HEK293 (cell line): ENCODE measurements at regions not wholly inside any gene's neighbourhood (a gene's known extent, or its start where the extent isn't known, plus 50 kb on each side); places are given as distances from the start of the nearest gene placed in this dataset.

Experiments
- CTCF ChIA-PET: fragments of 350-600 bp; formaldehyde crosslinking; extraction: SDS; loops from one replicate; lab custom pipeline; 2021; ENCODE audit warnings: antibody characterized with exemption; lab: Yijun Ruan, JAX
- POLR2A ChIA-PET: fragments of 300-600 bp; formaldehyde crosslinking; extraction: SDS; loops from one replicate; lab custom pipeline; 2020; ENCODE audit warnings: antibody characterized with exemption, inconsistent platforms; lab: Yijun Ruan, JAX
- H3K27ac ChIP-seq: fragments of 200-500 bp; sonication (Bioruptor generic); 2 replicates; pipeline ENCODE4 v1.5.1; 2014; ENCODE audit warnings: low read depth, low read length, control low read depth, inconsistent platforms; ENCODE audit errors: extremely low read depth
- H3K36me3 ChIP-seq, 2 experiments: fragments of 200-500 bp in 1 of 2; sonication (Bioruptor generic) in 1 of 2; 1 replicate in 1 of 2; 2 replicates in 1 of 2; pipeline ENCODE4 v1.5.1; 2014 to 2017; ENCODE audit warnings: inconsistent platforms in 2 of 2, low read length in 2 of 2; ENCODE audit not compliant: control insufficient read depth in 2 of 2, insufficient read depth in 1 of 2
- H3K4me1 ChIP-seq: fragments of 200-500 bp; sonication (Bioruptor generic); 2 replicates; pipeline ENCODE4 v1.5.1; 2014; ENCODE audit warnings: mild to moderate bottlenecking, low read length, inconsistent platforms; ENCODE audit not compliant: control insufficient read depth, insufficient read depth
- H3K4me3 ChIP-seq: 2 replicates; pipeline ENCODE4 v1.5.1; 2011; ENCODE audit warnings: low read depth, mild to moderate bottlenecking, control low read depth, low read length, moderate library complexity
- H3K9me3 ChIP-seq: fragments of 200-500 bp; sonication (Bioruptor generic); 2 replicates; pipeline ENCODE4 v1.5.1; 2014; ENCODE audit warnings: low read depth, low read length, inconsistent platforms; ENCODE audit not compliant: control insufficient read depth, insufficient read depth
- BCL11A ChIP-seq: fragments of 450-650 bp; formaldehyde crosslinking; IDR thresholded peaks from 2 replicates; pipeline ENCODE4 v1.5.1; 2016; ENCODE audit warnings: low read depth, missing biosample characterization, missing genetic modification characterization
- EGR2 ChIP-seq: fragments of 450-650 bp; formaldehyde crosslinking; IDR thresholded peaks from 2 replicates; pipeline ENCODE4 v1.5.1; 2016; ENCODE audit warnings: low read depth, missing biosample characterization, missing genetic modification characterization
- KLF1 ChIP-seq: fragments of 450-650 bp; formaldehyde crosslinking; IDR thresholded peaks from 2 replicates; pipeline ENCODE4 v1.5.1; 2016; ENCODE audit warnings: missing biosample characterization, missing genetic modification characterization
- KLF7 ChIP-seq: fragments of 450-650 bp; formaldehyde crosslinking; IDR thresholded peaks from 2 replicates; pipeline ENCODE4 v1.5.1; 2016; ENCODE audit warnings: missing biosample characterization, missing genetic modification characterization, borderline replicate concordance
- PRDM2 ChIP-seq: fragments of 450-650 bp; formaldehyde crosslinking; IDR thresholded peaks from 2 replicates; pipeline ENCODE4 v1.5.1; 2016; ENCODE audit warnings: missing biosample characterization, missing genetic modification characterization, borderline replicate concordance
- SP7 ChIP-seq: fragments of 450-650 bp; formaldehyde crosslinking; IDR thresholded peaks from 2 replicates; pipeline ENCODE4 v1.5.1; 2016; ENCODE audit warnings: missing biosample characterization, missing genetic modification characterization
- WT1 ChIP-seq: fragments of 450-650 bp; formaldehyde crosslinking; IDR thresholded peaks from 2 replicates; pipeline ENCODE4 v1.5.1; 2016; ENCODE audit warnings: missing biosample characterization, missing genetic modification characterization
- ZBTB1 ChIP-seq: fragments of 450-650 bp; formaldehyde crosslinking; IDR thresholded peaks from 2 replicates; pipeline ENCODE4 v1.5.1; 2016; ENCODE audit warnings: missing biosample characterization, missing genetic modification characterization
- ZBTB7A ChIP-seq: fragments of 450-650 bp; formaldehyde crosslinking; IDR thresholded peaks from 2 replicates; pipeline ENCODE4 v1.5.1; 2016; ENCODE audit warnings: low read depth, missing biosample characterization, missing genetic modification characterization
- ZNF112 ChIP-seq: fragments of 450-650 bp; formaldehyde crosslinking; IDR thresholded peaks from 2 replicates; pipeline ENCODE4 v1.5.0; 2017; ENCODE audit warnings: missing biosample characterization, missing genetic modification characterization
- ZNF132 ChIP-seq: fragments of 450-650 bp; formaldehyde crosslinking; IDR thresholded peaks from 2 replicates; pipeline ENCODE4 v1.5.1; 2017; ENCODE audit warnings: missing biosample characterization, missing genetic modification characterization, borderline replicate concordance
- ZNF155 ChIP-seq: fragments of 450-650 bp; formaldehyde crosslinking; IDR thresholded peaks from 2 replicates; pipeline ENCODE4 v1.5.1; 2016; ENCODE audit warnings: missing biosample characterization, missing genetic modification characterization
- ZNF202 ChIP-seq: fragments of 450-650 bp; formaldehyde crosslinking; IDR thresholded peaks from 2 replicates; pipeline ENCODE4 v1.5.1; 2016; ENCODE audit warnings: missing biosample characterization, missing genetic modification characterization, borderline replicate concordance
- ZNF211 ChIP-seq: fragments of 450-650 bp; formaldehyde crosslinking; IDR thresholded peaks from 2 replicates; pipeline ENCODE4 v1.5.1; 2016; ENCODE audit warnings: low read depth, missing biosample characterization, missing genetic modification characterization
- ZNF23 ChIP-seq: fragments of 450-650 bp; formaldehyde crosslinking; IDR thresholded peaks from 2 replicates; pipeline ENCODE4 v1.5.1; 2016; ENCODE audit warnings: missing biosample characterization, missing genetic modification characterization, borderline replicate concordance
- ZNF302 ChIP-seq: fragments of 450-650 bp; formaldehyde crosslinking; IDR thresholded peaks from 2 replicates; pipeline ENCODE4 v1.5.1; 2016; ENCODE audit warnings: missing biosample characterization, missing genetic modification characterization, low read depth
- ZNF433 ChIP-seq: fragments of 450-650 bp; formaldehyde crosslinking; IDR thresholded peaks from 2 replicates; pipeline ENCODE4 v1.5.1; 2016; ENCODE audit warnings: missing biosample characterization, missing genetic modification characterization, low read depth
- ZNF544 ChIP-seq: fragments of 450-650 bp; formaldehyde crosslinking; IDR thresholded peaks from 2 replicates; pipeline ENCODE4 v1.5.0; 2017; ENCODE audit warnings: missing biosample characterization, missing genetic modification characterization
- ZNF600 ChIP-seq: fragments of 450-650 bp; formaldehyde crosslinking; IDR thresholded peaks from 2 replicates; pipeline ENCODE4 v1.5.1; 2016; ENCODE audit warnings: missing biosample characterization, missing genetic modification characterization
- ZNF677 ChIP-seq: fragments of 450-650 bp; IDR thresholded peaks from 2 replicates; pipeline ENCODE4 v1.5.0; 2018; ENCODE audit warnings: missing biosample characterization, mild to moderate bottlenecking, missing genetic modification characterization, moderate library complexity
- ZNF747 ChIP-seq: fragments of 450-650 bp; formaldehyde crosslinking; IDR thresholded peaks from 2 replicates; pipeline ENCODE4 v1.5.1; 2016; ENCODE audit warnings: missing biosample characterization, missing genetic modification characterization
- ZNF785 ChIP-seq: fragments of 450-650 bp; formaldehyde crosslinking; IDR thresholded peaks from 2 replicates; pipeline ENCODE4 v1.5.1; 2016; ENCODE audit warnings: missing biosample characterization, missing genetic modification characterization
- ZNF792 ChIP-seq: fragments of 450-650 bp; formaldehyde crosslinking; IDR thresholded peaks from 2 replicates; pipeline ENCODE4 v1.5.1; 2016; ENCODE audit warnings: missing biosample characterization, missing genetic modification characterization
- TF ChIP-seq, protein P1 (sequence below): fragments of 450-650 bp; formaldehyde crosslinking; IDR thresholded peaks from 2 replicates; pipeline ENCODE4 v1.5.1; 2016; ENCODE audit warnings: missing biosample characterization, missing genetic modification characterization

GRCh38 chr4:20194123-20195013, 57.3 kb upstream of the SLIT2 start:
- H3K27ac ChIP-seq = no peak overlapping the region
- no peaks in the 10 kb centered on the region for H3K36me3 ChIP-seq
- no peaks in the 10 kb centered on the region for H3K9me3 ChIP-seq
- ChIA-PET CTCF (interaction anchor here (0.6 kb wide), 1 partner anchor 121 kb away, joined by 6 read pairs; no protein-coding TSS in a partner anchor), POLR2A (no interaction called here)
- H3K4me3 ChIP-seq = no peak overlapping the region
- no peaks in the 10 kb centered on the region for H3K4me1 ChIP-seq
- TF ChIP-seq KLF7 (tag by site-specific recombination) (no peak), SP7 (tag by site-specific recombination) (no peak), ZNF544 (tag by site-specific recombination) (no peak), ZNF302 (tag by site-specific recombination) (no peak), EGR2 (no peak), ZNF600 (tag by site-specific recombination) (no peak)

DNA sequence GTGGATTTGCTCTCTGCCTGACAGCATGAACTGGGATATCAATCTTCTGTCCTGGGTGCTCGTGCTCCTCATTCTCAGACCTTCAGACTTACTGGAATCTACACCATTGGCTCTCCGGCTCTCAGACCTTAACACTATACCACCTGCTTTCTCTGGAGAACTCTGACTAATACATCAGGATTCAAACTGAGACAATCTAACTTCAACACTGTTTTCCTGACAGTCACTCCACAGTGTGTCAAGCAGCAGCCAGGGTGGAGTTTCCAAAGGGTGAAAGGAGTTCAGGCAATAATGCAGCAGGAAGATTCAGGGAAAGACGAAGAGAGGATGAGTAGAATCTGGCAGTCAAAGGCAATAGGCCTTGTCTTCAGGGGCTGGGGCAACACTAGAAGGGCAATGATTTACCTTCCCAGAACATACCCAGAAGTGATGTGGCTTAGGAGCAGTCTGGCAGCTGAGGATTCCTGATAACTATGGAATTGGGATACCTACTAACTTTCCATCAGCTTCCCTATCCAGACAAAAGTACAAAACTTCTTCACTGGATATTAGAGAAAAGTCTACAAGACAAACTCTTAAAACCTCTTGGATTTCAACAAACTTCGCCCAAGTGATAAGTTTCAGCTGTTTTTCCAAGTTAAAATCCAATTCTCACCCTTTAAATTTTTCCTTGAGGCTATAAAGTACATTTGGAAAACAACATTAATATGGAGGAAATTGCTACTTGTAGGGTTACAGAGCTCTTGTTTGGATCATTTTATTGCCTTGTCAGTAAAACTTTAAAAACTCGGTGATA, 58.4 kb upstream of the SLIT2 start:
- H3K4me1 ChIP-seq = no peaks in the 10 kb centered on the region
- H3K9me3 ChIP-seq = no peaks in the 10 kb centered on the region
- no peak overlapping the region for H3K27ac ChIP-seq
- ChIA-PET POLR2A (no interaction called here), CTCF (no interaction called here)
- no peak overlapping the region for H3K4me3 ChIP-seq
- no peaks in the 10 kb centered on the region for H3K36me3 ChIP-seq
- no peak for TF ChIP-seq ZNF211 (tag by site-specific recombination)
- TF ChIP-seq ZNF23 (tag by site-specific recombination) = no peak
- TF ChIP-seq ZNF747 (tag by site-specific recombination) = no peak
- TF ChIP-seq WT1 (tag by site-specific recombination) = no peak
- no peak for TF ChIP-seq ZNF433 (tag by site-specific recombination)
- no peak for TF ChIP-seq PRDM2 (tag by site-specific recombination)
- TF ChIP-seq ZNF132 (tag by site-specific recombination) = no peak
- TF ChIP-seq ZBTB7A (tag by site-specific recombination) = no peak
- TF ChIP-seq, all 188 proteins: peak for 0

DNA sequence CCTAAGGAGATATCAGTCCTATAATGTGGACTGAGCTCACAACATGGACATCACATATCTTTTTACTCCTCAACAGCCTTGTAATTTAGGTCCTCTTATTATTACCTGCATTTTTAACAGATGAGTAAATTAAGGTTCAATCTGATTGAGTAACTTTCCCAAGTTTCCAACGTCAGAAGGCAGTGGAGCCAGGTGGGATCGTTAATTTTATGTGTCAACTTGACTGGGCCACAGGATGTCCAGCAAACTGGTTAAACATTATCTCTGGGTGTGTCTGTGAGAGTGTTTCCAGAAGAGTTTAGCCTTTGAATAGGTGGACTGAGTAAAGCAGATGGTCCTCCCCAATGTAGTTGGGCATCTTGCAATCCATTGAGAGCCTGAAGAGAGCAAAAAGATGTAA, 59.0 kb upstream of the SLIT2 start:
- H3K4me3 ChIP-seq = no peak overlapping the region
- H3K27ac ChIP-seq = no peak overlapping the region
- POLR2A ChIA-PET = no interaction called here
- H3K9me3 ChIP-seq = no peaks in the 10 kb centered on the region
- CTCF ChIA-PET = no interaction called here
- H3K4me1 ChIP-seq = no peaks in the 10 kb centered on the region
- H3K36me3 ChIP-seq = no peaks in the 10 kb centered on the region
- TF ChIP-seq ZNF155 (tag by site-specific recombination) = no peak
- no peak for TF ChIP-seq ZNF792
- TF ChIP-seq, protein P1, sequence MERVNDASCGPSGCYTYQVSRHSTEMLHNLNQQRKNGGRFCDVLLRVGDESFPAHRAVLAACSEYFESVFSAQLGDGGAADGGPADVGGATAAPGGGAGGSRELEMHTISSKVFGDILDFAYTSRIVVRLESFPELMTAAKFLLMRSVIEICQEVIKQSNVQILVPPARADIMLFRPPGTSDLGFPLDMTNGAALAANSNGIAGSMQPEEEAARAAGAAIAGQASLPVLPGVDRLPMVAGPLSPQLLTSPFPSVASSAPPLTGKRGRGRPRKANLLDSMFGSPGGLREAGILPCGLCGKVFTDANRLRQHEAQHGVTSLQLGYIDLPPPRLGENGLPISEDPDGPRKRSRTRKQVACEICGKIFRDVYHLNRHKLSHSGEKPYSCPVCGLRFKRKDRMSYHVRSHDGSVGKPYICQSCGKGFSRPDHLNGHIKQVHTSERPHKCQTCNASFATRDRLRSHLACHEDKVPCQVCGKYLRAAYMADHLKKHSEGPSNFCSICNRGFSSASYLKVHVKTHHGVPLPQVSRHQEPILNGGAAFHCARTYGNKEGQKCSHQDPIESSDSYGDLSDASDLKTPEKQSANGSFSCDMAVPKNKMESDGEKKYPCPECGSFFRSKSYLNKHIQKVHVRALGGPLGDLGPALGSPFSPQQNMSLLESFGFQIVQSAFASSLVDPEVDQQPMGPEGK (tag by site-specific recombination) = no peak
- no peak for TF ChIP-seq ZNF112 (tag by site-specific recombination)
- no peak for TF ChIP-seq ZNF677 (tag by site-specific recombination)
- TF ChIP-seq ZNF785 (tag by site-specific recombination) = no peak
- TF ChIP-seq BCL11A (tag by site-specific recombination) = no peak
- no peak for TF ChIP-seq KLF1 (tag by site-specific recombination)
- TF ChIP-seq ZNF202 (tag by site-specific recombination) = no peak
- TF ChIP-seq ZBTB1 (tag by site-specific recombination) = no peak
